Activated CD4-positive, alpha-beta T cell treated with anti-CD3 and anti-CD28 coated beads, Interleukin-2, amount 50 U/mL, for 1 hour (primary cell): ENCODE measurements at regions not wholly inside any gene's neighbourhood (a gene's known extent, or its start where the extent isn't known, plus 50 kb on each side); places are given as distances from the start of the nearest gene placed in this dataset.

ENCODE experiments used
- DNase-seq: peaks from one replicate; pipeline ENCODE4 v3.0.0-alpha.2; 2020

- no peak for DNase-seq
Measured at GRCh38 chr20:20933142-20933958, 172.8 kb downstream of the LINC00237 start.

- no peak for DNase-seq
Measured at GRCh38 chr20:20932156-20932555, 174.0 kb downstream of the LINC00237 start.

- DNase-seq = no peak
Measured at GRCh38 chr20:20931632-20932031, 174.5 kb downstream of the LINC00237 start.

- DNase-seq = no peak
Measured at GRCh38 chr20:20931024-20931423, 175.1 kb downstream of the LINC00237 start.

- DNase-seq = no peak
Measured at GRCh38 chr20:20930500-20930899, 175.7 kb downstream of the LINC00237 start.

- DNase-seq = no peak
Measured at GRCh38 chr20:20929341-20929740, 176.8 kb downstream of the LINC00237 start.

- no peak for DNase-seq
Measured at GRCh38 chr20:20926222-20926905, 179.8 kb downstream of the LINC00237 start.

GRCh38 chr20:20920433-20920832 lies 185.7 kb downstream of the LINC00237 start:
- no peak for DNase-seq

- DNase-seq = no peak
Measured at GRCh38 chr20:20915844-20916243, 190.3 kb downstream of the LINC00237 start.

- no peak for DNase-seq
Measured at GRCh38 chr20:20904501-20904831, 192.0 kb upstream of the RALGAPA2 start.

- DNase-seq = no peak
Measured at GRCh38 chr20:20903773-20904500, 191.5 kb upstream of the RALGAPA2 start.

- no peak for DNase-seq
Measured at GRCh38 chr20:20897922-20898321, 185.5 kb upstream of the RALGAPA2 start.

- DNase-seq = no peak
Measured at GRCh38 chr20:20897145-20897544, 184.7 kb upstream of the RALGAPA2 start.

- DNase-seq = no peak
Measured at GRCh38 chr20:20896606-20897005, 184.2 kb upstream of the RALGAPA2 start.

GRCh38 chr20:20895537-20895936 lies 183.1 kb upstream of the RALGAPA2 start:
- DNase-seq = no peak

GRCh38 chr20:20894753-20895152 lies 182.3 kb upstream of the RALGAPA2 start:
- DNase-seq = no peak

GRCh38 chr20:20894280-20894679 lies 181.8 kb upstream of the RALGAPA2 start:
- no peak for DNase-seq

GRCh38 chr20:20892328-20892727 lies 179.9 kb upstream of the RALGAPA2 start:
- DNase-seq = no peak

- no peak for DNase-seq
Measured at GRCh38 chr20:20890751-20891150, 178.3 kb upstream of the RALGAPA2 start.

GRCh38 chr20:20888936-20889335 lies 176.5 kb upstream of the RALGAPA2 start:
- no peak for DNase-seq

- no peak for DNase-seq
Measured at GRCh38 chr20:20888266-20888656, 175.8 kb upstream of the RALGAPA2 start.

GRCh38 chr20:20887593-20888265 lies 175.3 kb upstream of the RALGAPA2 start:
- DNase-seq = no peak

- DNase-seq = no peak
Measured at GRCh38 chr20:20881808-20882207, 169.4 kb upstream of the RALGAPA2 start.
